Endothelial cell of umbilical vein (primary cell): ENCODE measurements at regions not wholly inside any gene's neighbourhood (a gene's known extent, or its start where the extent isn't known, plus 50 kb on each side); places are given as distances from the start of the nearest gene placed in this dataset.

Source experiments
- EZH2 ChIP-seq: IDR thresholded peaks from 2 replicates; pipeline ENCODE4 v1.6.1; 2012; ENCODE audit warnings: borderline replicate concordance, low read depth, mild to moderate bottlenecking, moderate library complexity, low read length, inconsistent platforms; ENCODE audit not compliant: severe bottlenecking
- TF ChIP-seq, protein P1 (sequence below), 2 donors: IDR thresholded peaks; 1 replicate in 1 of 2; 2 replicates in 1 of 2; pipeline ENCODE4 v1.5.1; 2011; ENCODE audit warnings: low read length in 2 of 2, mild to moderate bottlenecking in 2 of 2, moderate library complexity in 2 of 2, control low read depth in 1 of 2, inconsistent platforms in 1 of 2, low read depth in 1 of 2; ENCODE audit not compliant: insufficient read depth in 1 of 2; ENCODE audit errors: extremely low read depth in 1 of 2

DNA sequence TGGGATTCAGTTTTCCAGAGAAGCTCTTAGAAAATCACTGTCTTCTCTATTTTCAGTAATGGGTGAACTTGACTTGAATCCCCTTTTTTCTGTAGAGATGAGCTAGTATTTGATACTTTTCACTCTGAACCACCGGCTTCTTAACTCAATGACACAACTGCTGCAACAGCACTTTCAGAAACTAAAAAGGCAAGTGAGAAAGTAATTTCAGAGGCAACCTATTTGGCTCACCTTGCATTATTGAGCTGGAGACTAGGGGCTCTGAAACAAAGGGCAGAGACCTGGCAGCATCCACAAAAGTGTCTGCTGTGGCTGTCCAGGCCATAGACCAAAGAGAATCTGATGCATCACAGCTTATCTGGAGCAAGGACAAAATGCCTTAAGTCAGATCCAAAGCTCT is 289.8 kb upstream of the IRAK1BP1 start:
- TF ChIP-seq, protein P1, sequence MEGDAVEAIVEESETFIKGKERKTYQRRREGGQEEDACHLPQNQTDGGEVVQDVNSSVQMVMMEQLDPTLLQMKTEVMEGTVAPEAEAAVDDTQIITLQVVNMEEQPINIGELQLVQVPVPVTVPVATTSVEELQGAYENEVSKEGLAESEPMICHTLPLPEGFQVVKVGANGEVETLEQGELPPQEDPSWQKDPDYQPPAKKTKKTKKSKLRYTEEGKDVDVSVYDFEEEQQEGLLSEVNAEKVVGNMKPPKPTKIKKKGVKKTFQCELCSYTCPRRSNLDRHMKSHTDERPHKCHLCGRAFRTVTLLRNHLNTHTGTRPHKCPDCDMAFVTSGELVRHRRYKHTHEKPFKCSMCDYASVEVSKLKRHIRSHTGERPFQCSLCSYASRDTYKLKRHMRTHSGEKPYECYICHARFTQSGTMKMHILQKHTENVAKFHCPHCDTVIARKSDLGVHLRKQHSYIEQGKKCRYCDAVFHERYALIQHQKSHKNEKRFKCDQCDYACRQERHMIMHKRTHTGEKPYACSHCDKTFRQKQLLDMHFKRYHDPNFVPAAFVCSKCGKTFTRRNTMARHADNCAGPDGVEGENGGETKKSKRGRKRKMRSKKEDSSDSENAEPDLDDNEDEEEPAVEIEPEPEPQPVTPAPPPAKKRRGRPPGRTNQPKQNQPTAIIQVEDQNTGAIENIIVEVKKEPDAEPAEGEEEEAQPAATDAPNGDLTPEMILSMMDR (IDR thresholded peaks at IDR 0.05; ENCODE audit: extremely low read depth in 1 of 2, insufficient read depth in 1 of 2, low read depth in 1 of 2, low read length in 2 of 2) = no peak
- no peak for TF ChIP-seq EZH2
